MCF 10A (cell line): ENCODE measurements at regions not wholly inside any gene's neighbourhood (a gene's known extent, or its start where the extent isn't known, plus 50 kb on each side); places are given as distances from the start of the nearest gene placed in this dataset.

Experiments used
- BruUV-seq: library from RNA; stranded (reverse); fragments of 400-500 nt; replicated peaks from 2 replicates; lab custom pipeline; 2021; lab: Mats Ljungman, UMichigan
- CTCF ChIA-PET: fragments of 300-600 bp; sonication (Branson Sonifier 250); formaldehyde crosslinking; extraction: SDS; loops from one replicate; lab custom pipeline; 2021; ENCODE audit warnings: antibody characterized with exemption, inconsistent platforms; lab: Yijun Ruan, JAX
- POLR2A ChIA-PET: fragments of 300-600, 350-650 bp; sonication (Branson Sonifier 250); formaldehyde crosslinking; extraction: SDS; loops from one replicate; lab custom pipeline; 2020; ENCODE audit warnings: antibody characterized with exemption, inconsistent platforms; lab: Yijun Ruan, JAX
- DNase-seq: peaks from one replicate; pipeline ENCODE4 v3.0.0-alpha.2; 2018; ENCODE audit not compliant: unreplicated experiment
- H3K27ac Mint-ChIP-seq: one replicate; pipeline ENCODE4 v1.8.0; 2022; ENCODE audit warnings: mild to moderate bottlenecking, low read depth, mixed read lengths; ENCODE audit not compliant: unreplicated experiment
- H3K27me3 Mint-ChIP-seq: one replicate; pipeline ENCODE4 v1.8.0; 2022; ENCODE audit warnings: mixed read lengths; ENCODE audit not compliant: insufficient read depth, unreplicated experiment
- H3K36me3 Mint-ChIP-seq: one replicate; pipeline ENCODE4 v1.8.0; 2022; ENCODE audit warnings: mild to moderate bottlenecking, moderate library complexity, mixed read lengths; ENCODE audit not compliant: insufficient read depth, unreplicated experiment
- H3K4me1 Mint-ChIP-seq: one replicate; pipeline ENCODE4 v1.8.0; 2022; ENCODE audit warnings: mixed read lengths; ENCODE audit not compliant: insufficient read depth, unreplicated experiment
- H3K4me3 Mint-ChIP-seq: one replicate; pipeline ENCODE4 v1.8.0; 2022; ENCODE audit warnings: mild to moderate bottlenecking, moderate library complexity, mixed read lengths; ENCODE audit not compliant: unreplicated experiment
- H3K9me3 Mint-ChIP-seq: one replicate; pipeline ENCODE4 v1.8.0; 2022; ENCODE audit warnings: mixed read lengths; ENCODE audit not compliant: unreplicated experiment
- CTCF ChIP-seq: fragments of 200-600 bp; IDR thresholded peaks from one replicate; pipeline ENCODE4 v1.8.0; 2022; ENCODE audit warnings: antibody characterized with exemption, mild to moderate bottlenecking; ENCODE audit not compliant: unreplicated experiment
- intact Hi-C: fragments of 100-400 bp; cut with micrococcal nuclease; formaldehyde crosslinking; loops from 2 replicates; pipeline ENCODE4 v1.14.1; 2022

GRCh38 chr3:190204200-190204599, 83.5 kb upstream of the P3H2 start:
- no peak overlapping the region for H3K27ac Mint-ChIP-seq
- CTCF ChIA-PET: interaction anchor here (0.5 to 1.1 kb wide), 3 partner anchors 47 to 243 kb away, joined by 3 to 8 read pairs (median 4); no protein-coding TSS in a partner anchor

DNA sequence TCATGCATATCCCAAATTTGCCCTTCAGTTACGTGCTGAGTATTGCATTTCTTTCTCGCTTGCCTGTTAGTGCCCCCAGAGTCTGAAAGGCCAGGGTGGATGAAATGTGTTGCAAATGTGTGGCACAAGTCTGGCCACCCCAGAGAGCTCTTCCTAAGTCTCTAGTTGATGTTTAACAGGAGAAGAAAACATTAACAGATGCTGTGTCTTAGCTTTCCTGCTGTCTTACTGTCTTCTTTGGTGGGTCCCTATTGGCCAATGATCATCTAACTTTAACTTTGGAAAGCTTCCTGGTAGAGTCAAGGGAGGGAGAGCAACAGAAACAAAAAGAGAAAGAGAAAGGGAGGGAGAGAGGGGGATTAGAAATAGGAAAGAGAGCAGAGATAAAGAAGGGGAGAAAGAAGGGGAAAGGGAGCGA, 76.7 kb upstream of the P3H2 start:
- Mint-ChIP-seq H3K9me3 (no peaks in the 10 kb centered on the region), H3K27ac (no peak overlapping the region)

More at GRCh38 chr3:190204200-190204599, 83.5 kb upstream of the P3H2 start:
- Mint-ChIP-seq H3K4me3 (no peak overlapping the region), H3K36me3 (no peaks in the 10 kb centered on the region), H3K4me1 (peaks cover 11% of the 10 kb centered on the region), H3K9me3 (no peaks in the 10 kb centered on the region), H3K27me3 (no peaks in the 10 kb centered on the region)
- intact Hi-C loops: no loop called here
- no peak for TF ChIP-seq CTCF
- POLR2A ChIA-PET: no interaction called here
- no peak for DNase-seq
- BruUV-seq: no TSS peak

GRCh38 chr3:190194506-190194905, 73.8 kb upstream of the P3H2 start:
- no TSS peak for BruUV-seq
- no peaks in the 10 kb centered on the region for H3K27me3 Mint-ChIP-seq

More for the DNA sequence above, 76.7 kb upstream of the P3H2 start:
- ChIA-PET POLR2A (interaction anchor here (0.7 kb wide), 1 partner anchor 185 kb away, joined by 3 read pairs; no protein-coding TSS in a partner anchor), CTCF (interaction anchor here (0.5 to 1.6 kb wide), 6 partner anchors 13 to 236 kb away, joined by 3 to 4 read pairs (median 3); partner anchors contain the start of gene P3H2)
- H3K27me3 Mint-ChIP-seq: no peaks in the 10 kb centered on the region
- intact Hi-C loops: no loop called here
- no peak for TF ChIP-seq CTCF
- no TSS peak for BruUV-seq
- H3K4me3 Mint-ChIP-seq: no peak overlapping the region
- no peaks in the 10 kb centered on the region for H3K36me3 Mint-ChIP-seq
- no peaks in the 10 kb centered on the region for H3K4me1 Mint-ChIP-seq
- no peak for DNase-seq

DNA sequence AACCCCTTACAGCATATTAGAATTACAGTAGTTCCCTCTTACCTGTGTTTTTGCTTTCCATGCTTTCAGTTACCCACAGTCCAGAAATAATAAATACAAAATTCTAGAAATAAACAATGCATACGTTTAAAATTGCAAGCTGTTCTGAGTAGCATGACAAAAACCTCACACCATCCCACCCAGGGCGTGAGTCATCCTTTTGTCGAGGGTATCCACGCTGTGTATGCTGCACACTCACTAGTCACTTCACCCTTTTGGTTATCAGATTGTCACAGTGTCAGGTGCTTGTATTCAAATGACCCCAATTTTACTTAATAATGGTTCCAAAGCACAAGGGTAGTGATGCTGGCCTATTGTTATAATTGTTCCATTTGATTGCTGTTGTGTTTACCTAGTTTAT, 72.5 kb upstream of the P3H2 start:
- CTCF ChIA-PET: interaction anchor here (0.9 to 1.5 kb wide), 3 partner anchors 174 to 226 kb away, joined by 3 to 5 read pairs (median 3); no protein-coding TSS in a partner anchor

More at GRCh38 chr3:190194506-190194905, 73.8 kb upstream of the P3H2 start:
- ChIA-PET POLR2A (interaction anchor here (1.0 kb wide), 1 partner anchor 26 kb away, joined by 3 read pairs; no protein-coding TSS in a partner anchor), CTCF (interaction anchor here (0.6 to 1.5 kb wide), 2 partner anchors 176 to 181 kb away, joined by 3 to 5 read pairs; no protein-coding TSS in a partner anchor)
- Mint-ChIP-seq H3K4me1 (no peaks in the 10 kb centered on the region), H3K9me3 (no peaks in the 10 kb centered on the region), H3K36me3 (no peaks in the 10 kb centered on the region), H3K4me3 (no peak overlapping the region), H3K27ac (no peak overlapping the region)
- no peak for TF ChIP-seq CTCF
- no peak for DNase-seq
- intact Hi-C loops: no loop called here

More for the DNA sequence above, 72.5 kb upstream of the P3H2 start:
- intact Hi-C loops: no loop called here
- no peak overlapping the region for H3K27ac Mint-ChIP-seq
- no peaks in the 10 kb centered on the region for H3K27me3 Mint-ChIP-seq
- H3K4me3 Mint-ChIP-seq: no peak overlapping the region
- POLR2A ChIA-PET: no interaction called here
- no TSS peak for BruUV-seq
- no peaks in the 10 kb centered on the region for H3K4me1 Mint-ChIP-seq
- DNase-seq: no peak
- no peak for TF ChIP-seq CTCF
- no peaks in the 10 kb centered on the region for H3K9me3 Mint-ChIP-seq
- H3K36me3 Mint-ChIP-seq: no peaks in the 10 kb centered on the region
